ENCODE measurements at regions not wholly inside any gene's neighbourhood (a gene's known extent, or its start where the extent isn't known, plus 50 kb on each side); places are given as distances from the start of the nearest gene placed in this dataset.

DNA sequence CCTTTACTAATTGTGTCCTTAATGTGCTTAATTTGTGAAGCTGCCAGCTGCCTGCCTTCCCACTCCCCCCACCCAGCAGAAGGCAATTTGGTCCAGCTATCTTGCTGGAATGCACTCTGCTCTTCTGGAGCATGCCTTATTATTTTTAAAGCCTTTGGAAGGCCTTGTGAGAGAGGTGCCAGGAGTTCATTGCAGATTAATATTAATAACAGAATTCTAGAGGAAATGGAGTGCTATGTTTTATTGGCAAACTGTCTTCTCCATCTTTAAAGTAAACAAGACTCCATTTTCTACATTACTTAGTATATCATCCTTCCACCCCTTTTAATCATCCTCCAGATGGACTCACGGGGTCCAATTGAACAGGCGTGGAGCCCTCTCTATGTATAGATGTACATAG, 50.8 kb upstream of the ZNF32 start:
- no peak for ATAC-seq
- TF ChIP-seq ZNF565 (CRISPR knock-in tag; conservative IDR thresholded peaks at IDR 0.05; ENCODE audit: low read depth) (no peak), TOX (CRISPR knock-in tag; IDR thresholded peaks at IDR 0.05; ENCODE audit: borderline replicate concordance) (no peak), GLIS3 (CRISPR knock-in tag; IDR thresholded peaks at IDR 0.05) (no peak), SNAI2 (CRISPR knock-in tag; IDR thresholded peaks at IDR 0.05) (no peak), ZC3H10 (CRISPR knock-in tag; IDR thresholded peaks at IDR 0.05) (no peak), ARNTL (CRISPR knock-in tag; IDR thresholded peaks at IDR 0.05; ENCODE audit: borderline replicate concordance, low read depth) (no peak), ZFP30 (CRISPR knock-in tag; IDR thresholded peaks at IDR 0.05) (no peak), ZFP3 (CRISPR knock-in tag; IDR thresholded peaks at IDR 0.05) (no peak), OSR1 (CRISPR knock-in tag; IDR thresholded peaks at IDR 0.05) (no peak), CSDC2 (CRISPR knock-in tag; IDR thresholded peaks at IDR 0.05) (no peak), BACH2 (CRISPR knock-in tag; IDR thresholded peaks at IDR 0.05; ENCODE audit: borderline replicate concordance) (no peak), PPARA (CRISPR knock-in tag; IDR thresholded peaks at IDR 0.05; ENCODE audit: borderline replicate concordance) (no peak), ZNF8 (CRISPR knock-in tag; IDR thresholded peaks at IDR 0.05) (no peak), ZNF70 (CRISPR knock-in tag; IDR thresholded peaks at IDR 0.05) (no peak)
- TF ChIP-seq, protein P1, sequence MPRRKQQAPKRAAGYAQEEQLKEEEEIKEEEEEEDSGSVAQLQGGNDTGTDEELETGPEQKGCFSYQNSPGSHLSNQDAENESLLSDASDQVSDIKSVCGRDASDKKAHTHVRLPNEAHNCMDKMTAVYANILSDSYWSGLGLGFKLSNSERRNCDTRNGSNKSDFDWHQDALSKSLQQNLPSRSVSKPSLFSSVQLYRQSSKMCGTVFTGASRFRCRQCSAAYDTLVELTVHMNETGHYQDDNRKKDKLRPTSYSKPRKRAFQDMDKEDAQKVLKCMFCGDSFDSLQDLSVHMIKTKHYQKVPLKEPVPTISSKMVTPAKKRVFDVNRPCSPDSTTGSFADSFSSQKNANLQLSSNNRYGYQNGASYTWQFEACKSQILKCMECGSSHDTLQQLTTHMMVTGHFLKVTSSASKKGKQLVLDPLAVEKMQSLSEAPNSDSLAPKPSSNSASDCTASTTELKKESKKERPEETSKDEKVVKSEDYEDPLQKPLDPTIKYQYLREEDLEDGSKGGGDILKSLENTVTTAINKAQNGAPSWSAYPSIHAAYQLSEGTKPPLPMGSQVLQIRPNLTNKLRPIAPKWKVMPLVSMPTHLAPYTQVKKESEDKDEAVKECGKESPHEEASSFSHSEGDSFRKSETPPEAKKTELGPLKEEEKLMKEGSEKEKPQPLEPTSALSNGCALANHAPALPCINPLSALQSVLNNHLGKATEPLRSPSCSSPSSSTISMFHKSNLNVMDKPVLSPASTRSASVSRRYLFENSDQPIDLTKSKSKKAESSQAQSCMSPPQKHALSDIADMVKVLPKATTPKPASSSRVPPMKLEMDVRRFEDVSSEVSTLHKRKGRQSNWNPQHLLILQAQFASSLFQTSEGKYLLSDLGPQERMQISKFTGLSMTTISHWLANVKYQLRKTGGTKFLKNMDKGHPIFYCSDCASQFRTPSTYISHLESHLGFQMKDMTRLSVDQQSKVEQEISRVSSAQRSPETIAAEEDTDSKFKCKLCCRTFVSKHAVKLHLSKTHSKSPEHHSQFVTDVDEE (CRISPR knock-in tag; IDR thresholded peaks at IDR 0.05): no peak
- TF ChIP-seq, protein P2, sequence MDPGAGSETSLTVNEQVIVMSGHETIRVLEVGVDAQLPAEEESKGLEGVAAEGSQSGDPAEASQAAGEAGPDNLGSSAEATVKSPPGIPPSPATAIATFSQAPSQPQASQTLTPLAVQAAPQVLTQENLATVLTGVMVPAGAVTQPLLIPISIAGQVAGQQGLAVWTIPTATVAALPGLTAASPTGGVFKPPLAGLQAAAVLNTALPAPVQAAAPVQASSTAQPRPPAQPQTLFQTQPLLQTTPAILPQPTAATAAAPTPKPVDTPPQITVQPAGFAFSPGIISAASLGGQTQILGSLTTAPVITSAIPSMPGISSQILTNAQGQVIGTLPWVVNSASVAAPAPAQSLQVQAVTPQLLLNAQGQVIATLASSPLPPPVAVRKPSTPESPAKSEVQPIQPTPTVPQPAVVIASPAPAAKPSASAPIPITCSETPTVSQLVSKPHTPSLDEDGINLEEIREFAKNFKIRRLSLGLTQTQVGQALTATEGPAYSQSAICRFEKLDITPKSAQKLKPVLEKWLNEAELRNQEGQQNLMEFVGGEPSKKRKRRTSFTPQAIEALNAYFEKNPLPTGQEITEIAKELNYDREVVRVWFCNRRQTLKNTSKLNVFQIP (CRISPR knock-in tag; IDR thresholded peaks at IDR 0.05; ENCODE audit: borderline replicate concordance, low read depth): no peak
- TF ChIP-seq, protein P3, sequence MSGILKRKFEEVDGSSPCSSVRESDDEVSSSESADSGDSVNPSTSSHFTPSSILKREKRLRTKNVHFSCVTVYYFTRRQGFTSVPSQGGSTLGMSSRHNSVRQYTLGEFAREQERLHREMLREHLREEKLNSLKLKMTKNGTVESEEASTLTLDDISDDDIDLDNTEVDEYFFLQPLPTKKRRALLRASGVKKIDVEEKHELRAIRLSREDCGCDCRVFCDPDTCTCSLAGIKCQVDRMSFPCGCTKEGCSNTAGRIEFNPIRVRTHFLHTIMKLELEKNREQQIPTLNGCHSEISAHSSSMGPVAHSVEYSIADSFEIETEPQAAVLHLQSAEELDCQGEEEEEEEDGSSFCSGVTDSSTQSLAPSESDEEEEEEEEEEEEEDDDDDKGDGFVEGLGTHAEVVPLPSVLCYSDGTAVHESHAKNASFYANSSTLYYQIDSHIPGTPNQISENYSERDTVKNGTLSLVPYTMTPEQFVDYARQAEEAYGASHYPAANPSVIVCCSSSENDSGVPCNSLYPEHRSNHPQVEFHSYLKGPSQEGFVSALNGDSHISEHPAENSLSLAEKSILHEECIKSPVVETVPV (CRISPR knock-in tag; IDR thresholded peaks at IDR 0.05): no peak

All from SK-N-SH treated with all-trans-retinoic acid at 6 μM for 48 hours (cell line).